Cardiac muscle cell (in vitro differentiated cells and primary cell): ENCODE measurements at regions not wholly inside any gene's neighbourhood (a gene's known extent, or its start where the extent isn't known, plus 50 kb on each side); places are given as distances from the start of the nearest gene placed in this dataset.

Experiments used
- DNase-seq, 2 donors: peaks; one replicate each; pipeline versions ENCODE4 v3.0.0 to v3.0.0-alpha.2; 2010 to 2017; ENCODE audit warnings: low read depth in 1 of 2, low spot score in 1 of 2
- H3K27ac ChIP-seq: fragments of 200-600 bp; sonication (generic); 2 replicates; pipeline ENCODE4 v1.5.1; 2016
- H3K27me3 ChIP-seq: fragments of 200-600 bp; sonication (generic); 2 replicates; pipeline ENCODE4 v1.6.0; 2016; ENCODE audit warnings: control low read depth
- H3K36me3 ChIP-seq: fragments of 200-600 bp; sonication (generic); 2 replicates; pipeline ENCODE4 v1.5.1; 2016; ENCODE audit warnings: control low read depth
- H3K4me1 ChIP-seq: fragments of 200-600 bp; sonication (generic); 2 replicates; pipeline ENCODE4 v1.8.1; 2017; ENCODE audit warnings: low read depth, mild to moderate bottlenecking, mixed run types
- H3K4me3 ChIP-seq: fragments of 200-600 bp; sonication (generic); 2 replicates; pipeline ENCODE4 v1.5.1; 2016; ENCODE audit warnings: mild to moderate bottlenecking
- H3K9me3 ChIP-seq: fragments of 200-600 bp; sonication (generic); 2 replicates; pipeline ENCODE4 v1.5.1; 2017; ENCODE audit warnings: low read depth, mild to moderate bottlenecking, control low read depth
- TF ChIP-seq, protein P1 (sequence below): IDR thresholded peaks from 2 replicates; pipeline ENCODE4 v1.5.1; 2012; ENCODE audit warnings: low read depth, mild to moderate bottlenecking, low read length

- DNase-seq: no peak
- Histone ChIP-seq H3K27me3 (no peaks in the 10 kb centered on the region), H3K4me1 (peaks cover 9% of the 10 kb centered on the region), H3K4me3 (no peak overlapping the region), H3K9me3 (no peaks in the 10 kb centered on the region), H3K27ac (no peak overlapping the region), H3K36me3 (no peaks in the 10 kb centered on the region)
- TF ChIP-seq, protein P1, sequence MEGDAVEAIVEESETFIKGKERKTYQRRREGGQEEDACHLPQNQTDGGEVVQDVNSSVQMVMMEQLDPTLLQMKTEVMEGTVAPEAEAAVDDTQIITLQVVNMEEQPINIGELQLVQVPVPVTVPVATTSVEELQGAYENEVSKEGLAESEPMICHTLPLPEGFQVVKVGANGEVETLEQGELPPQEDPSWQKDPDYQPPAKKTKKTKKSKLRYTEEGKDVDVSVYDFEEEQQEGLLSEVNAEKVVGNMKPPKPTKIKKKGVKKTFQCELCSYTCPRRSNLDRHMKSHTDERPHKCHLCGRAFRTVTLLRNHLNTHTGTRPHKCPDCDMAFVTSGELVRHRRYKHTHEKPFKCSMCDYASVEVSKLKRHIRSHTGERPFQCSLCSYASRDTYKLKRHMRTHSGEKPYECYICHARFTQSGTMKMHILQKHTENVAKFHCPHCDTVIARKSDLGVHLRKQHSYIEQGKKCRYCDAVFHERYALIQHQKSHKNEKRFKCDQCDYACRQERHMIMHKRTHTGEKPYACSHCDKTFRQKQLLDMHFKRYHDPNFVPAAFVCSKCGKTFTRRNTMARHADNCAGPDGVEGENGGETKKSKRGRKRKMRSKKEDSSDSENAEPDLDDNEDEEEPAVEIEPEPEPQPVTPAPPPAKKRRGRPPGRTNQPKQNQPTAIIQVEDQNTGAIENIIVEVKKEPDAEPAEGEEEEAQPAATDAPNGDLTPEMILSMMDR: no peak
Observed at GRCh38 chr9:100879884-100880283, 148.6 kb upstream of the PLPPR1 start.

DNA sequence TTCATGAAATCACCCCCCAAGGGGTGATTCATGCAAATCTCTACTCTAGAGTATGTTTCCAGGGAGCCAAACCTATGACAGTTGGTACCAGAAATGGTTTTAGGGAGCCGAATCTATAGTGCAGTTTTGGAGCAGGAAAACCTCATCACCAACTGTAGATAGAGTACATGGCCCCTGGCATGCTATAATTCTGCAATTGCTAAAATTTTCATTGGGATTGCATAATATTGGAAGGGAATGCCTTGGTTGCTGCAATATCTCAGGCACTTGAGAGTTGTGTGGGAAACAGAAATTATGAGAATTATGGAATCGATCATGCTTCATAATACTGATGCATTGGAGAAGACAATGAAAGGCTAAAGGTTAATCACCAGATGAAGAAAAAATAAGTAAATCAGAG lies 148.2 kb upstream of the PLPPR1 start:
- H3K27me3 ChIP-seq: no peaks in the 10 kb centered on the region
- DNase-seq: no peak
- no peak overlapping the region for H3K4me3 ChIP-seq
- TF ChIP-seq, protein P1: no peak
- H3K36me3 ChIP-seq: no peaks in the 10 kb centered on the region
- no peak overlapping the region for H3K27ac ChIP-seq
- H3K9me3 ChIP-seq: no peaks in the 10 kb centered on the region
- peaks cover 11% of the 10 kb centered on the region for H3K4me1 ChIP-seq

GRCh38 chr9:100884518-100884917 lies 144.0 kb upstream of the PLPPR1 start:
- Histone ChIP-seq H3K4me1 (peaks cover 11% of the 10 kb centered on the region), H3K9me3 (no peaks in the 10 kb centered on the region), H3K36me3 (no peaks in the 10 kb centered on the region), H3K4me3 (no peak overlapping the region), H3K27ac (no peak overlapping the region), H3K27me3 (no peaks in the 10 kb centered on the region)
- DNase-seq: peak in 1 of 2 donors; percentile 36
- TF ChIP-seq, protein P1: no peak

DNA sequence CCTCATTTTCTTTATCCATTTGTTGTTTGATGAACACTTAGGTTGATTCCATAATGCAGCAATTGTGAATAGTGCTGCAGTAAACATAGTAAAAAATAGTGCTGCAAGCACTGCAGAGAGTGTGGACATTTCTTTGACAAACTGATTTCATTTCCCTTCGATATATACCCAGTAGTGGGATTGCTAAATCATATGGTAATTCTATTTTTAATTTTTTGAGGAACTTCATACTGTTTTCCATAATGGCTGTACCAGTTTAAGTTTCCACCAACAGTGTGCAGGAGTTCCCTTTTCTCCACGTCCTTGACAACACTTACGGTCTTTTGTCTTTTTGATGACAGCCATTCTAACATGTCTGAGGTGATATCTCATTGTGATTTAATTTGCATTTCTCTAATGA lies 138.2 kb upstream of the PLPPR1 start:
- Histone ChIP-seq H3K4me3 (no peak overlapping the region), H3K27ac (no peak overlapping the region), H3K27me3 (no peaks in the 10 kb centered on the region), H3K9me3 (no peaks in the 10 kb centered on the region), H3K4me1 (no peaks in the 10 kb centered on the region), H3K36me3 (no peaks in the 10 kb centered on the region)
- TF ChIP-seq, protein P1: no peak
- DNase-seq: no peak

DNA sequence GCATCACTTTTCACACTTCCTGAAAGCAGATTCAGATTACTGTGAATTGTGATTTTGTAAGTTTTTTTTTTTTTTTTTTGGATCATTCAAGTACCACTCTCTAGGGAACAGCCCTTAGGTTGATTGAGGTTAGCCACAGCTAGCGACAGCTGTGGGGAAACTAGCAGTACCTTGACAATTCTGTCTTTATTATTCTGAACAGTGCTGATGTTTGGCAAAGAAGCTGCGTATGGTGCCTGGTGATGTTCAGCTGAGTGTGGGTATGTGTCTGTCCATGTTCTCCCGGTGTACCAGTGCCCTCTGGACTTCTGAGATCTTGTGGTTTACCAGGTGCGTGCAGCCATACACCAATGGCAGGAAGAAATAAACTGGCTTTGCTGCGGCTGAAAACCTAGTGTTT lies 117.3 kb upstream of the PLPPR1 start:
- H3K27me3 ChIP-seq: no peaks in the 10 kb centered on the region
- no peak for DNase-seq
- H3K4me1 ChIP-seq: no peaks in the 10 kb centered on the region
- H3K36me3 ChIP-seq: no peaks in the 10 kb centered on the region
- no peak overlapping the region for H3K27ac ChIP-seq
- H3K9me3 ChIP-seq: no peaks in the 10 kb centered on the region
- TF ChIP-seq, protein P1: no peak
- no peak overlapping the region for H3K4me3 ChIP-seq

- H3K4me3 ChIP-seq: no peak overlapping the region
- DNase-seq: no peak
- H3K4me1 ChIP-seq: no peaks in the 10 kb centered on the region
- H3K36me3 ChIP-seq: no peaks in the 10 kb centered on the region
- TF ChIP-seq, protein P1: no peak
- H3K27ac ChIP-seq: no peak overlapping the region
- no peaks in the 10 kb centered on the region for H3K27me3 ChIP-seq
- no peaks in the 10 kb centered on the region for H3K9me3 ChIP-seq
Observed at GRCh38 chr9:100913257-100913656, 115.3 kb upstream of the PLPPR1 start.
